Adrenal gland (tissue), 5 donors: ENCODE measurements at regions not wholly inside any gene's neighbourhood (a gene's known extent, or its start where the extent isn't known, plus 50 kb on each side); places are given as distances from the start of the nearest gene placed in this dataset.

Experiments used
- CTCF ChIP-seq, 6 experiments: fragments of 450-650 bp in 4 of 6; fragments of 200-600 bp in 2 of 6; sonication (generic) in 1 of 6; IDR thresholded peaks; 1 replicate in 5 of 6; 2 replicates in 1 of 6; pipeline versions ENCODE4 v1.5.1 to v1.8.0; 2016 to 2021; ENCODE audit warnings: antibody characterized with exemption in 6 of 6, mild to moderate bottlenecking in 2 of 6, moderate library complexity in 1 of 6
- POLR2A ChIP-seq, 2 donors: fragments of 450-650 bp; IDR thresholded peaks; one replicate each; pipeline ENCODE4 v1.6.1; 2017; ENCODE audit warnings: antibody characterized with exemption in 2 of 2, mild to moderate bottlenecking in 2 of 2, moderate library complexity in 1 of 2
- donor health status: DM: no; HTN: no; CAD: no.

- TF ChIP-seq CTCF (IDR thresholded peaks at IDR 0.05) (no peak), POLR2A (IDR thresholded peaks at IDR 0.05) (no peak)
Observed at GRCh38 chr3:30258426-30259392, 347.7 kb upstream of the TGFBR2 start.
